PC-3 (cell line): ENCODE measurements at regions not wholly inside any gene's neighbourhood (a gene's known extent, or its start where the extent isn't known, plus 50 kb on each side); places are given as distances from the start of the nearest gene placed in this dataset.

Experiments used
- CTCF ChIP-seq: fragments of 300-600 bp; sonication (generic); conservative IDR thresholded peaks from 2 replicates; pipeline ENCODE4 v1.5.1; 2017; ENCODE audit warnings: antibody characterized with exemption, low read depth, mild to moderate bottlenecking, low read length
- EZH2 ChIP-seq: fragments of 300-600 bp; sonication (generic); IDR thresholded peaks from one replicate; pipeline ENCODE4 v1.6.1; 2017; ENCODE audit warnings: antibody characterized with exemption, mild to moderate bottlenecking, low read length; ENCODE audit not compliant: unreplicated experiment
- EZH2phosphoT487 ChIP-seq: fragments of 300-600 bp; sonication (generic); IDR thresholded peaks from 2 replicates; pipeline ENCODE4 v1.6.1; 2018; ENCODE audit warnings: mild to moderate bottlenecking, antibody characterized with exemption, low read length, borderline replicate concordance

DNA sequence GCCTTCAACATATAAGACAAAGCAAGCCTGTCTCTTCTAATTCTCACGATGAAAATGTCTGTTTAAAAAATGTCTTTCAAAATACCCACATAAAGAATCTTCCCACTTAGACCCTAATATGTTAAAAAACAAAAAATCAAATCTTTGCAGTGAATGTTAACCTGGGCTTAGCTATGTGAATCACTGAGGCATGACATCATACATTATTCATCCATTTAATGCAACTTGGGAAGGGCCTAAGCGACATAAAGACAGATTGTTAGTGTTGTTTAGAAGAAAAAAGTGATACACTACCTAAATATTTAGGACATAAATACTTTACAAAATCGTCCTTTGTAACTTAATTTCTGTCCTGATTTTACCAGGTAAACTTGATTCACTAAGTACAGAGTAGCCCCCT is 648.5 kb upstream of the NRP1 start:
- no peak for TF ChIP-seq EZH2phosphoT487
- TF ChIP-seq CTCF = no peak
- no peak for TF ChIP-seq EZH2
